UCSD-AML1 (cell line): ENCODE measurements at regions not wholly inside any gene's neighbourhood (a gene's known extent, or its start where the extent isn't known, plus 50 kb on each side); places are given as distances from the start of the nearest gene placed in this dataset.
"Not testable (repeated sequence)": the region's sequence is repeated elsewhere in the genome, so short reads cannot be mapped to it uniquely, and the experiment has no call there.

Experiments
- DNase-seq: peaks from one replicate; lab custom pipeline; 2025; ENCODE audit not compliant: unreplicated experiment; lab: John Stamatoyannopoulos, UW

DNA sequence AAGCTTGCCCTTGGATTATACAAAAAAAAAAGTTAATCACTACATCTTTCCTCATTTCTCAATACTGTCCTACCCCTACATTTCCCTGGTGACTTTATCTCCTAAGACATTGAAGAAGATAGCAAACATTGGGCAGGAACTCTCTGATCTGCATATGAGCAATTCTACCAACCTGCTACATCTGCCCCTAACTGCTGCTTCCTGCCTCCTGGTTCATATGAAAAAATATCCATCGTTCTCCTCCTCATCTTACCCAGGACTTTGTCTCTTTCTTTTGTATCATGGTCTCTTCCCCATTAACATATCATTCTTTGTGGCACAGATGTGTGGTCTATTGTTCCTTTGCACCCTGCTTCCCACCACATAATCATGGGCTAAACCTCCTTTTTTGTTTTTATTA lies 139.7 kb upstream of the PCGF5 start:
- DNase-seq: no peak

DNA sequence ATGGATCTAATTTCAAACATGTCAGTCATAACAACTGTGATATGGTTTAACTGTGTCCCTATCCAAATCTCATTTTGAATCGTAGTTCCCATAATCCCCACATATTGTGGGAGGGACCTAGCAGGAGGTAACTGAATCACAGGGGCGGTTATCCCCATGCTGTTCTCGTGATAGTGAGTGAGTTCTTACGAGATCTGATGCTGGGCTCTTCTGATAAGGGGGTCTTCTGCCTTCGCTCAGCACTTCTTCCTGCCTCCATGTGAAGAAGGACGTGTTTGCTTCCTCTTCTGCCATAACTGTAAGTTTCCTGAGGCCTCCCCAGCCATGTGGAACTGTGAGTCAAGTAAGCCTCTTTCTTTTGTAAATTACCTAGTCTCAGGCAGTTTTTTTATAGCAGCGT lies 138.0 kb upstream of the PCGF5 start:
- DNase-seq: no peak

DNA sequence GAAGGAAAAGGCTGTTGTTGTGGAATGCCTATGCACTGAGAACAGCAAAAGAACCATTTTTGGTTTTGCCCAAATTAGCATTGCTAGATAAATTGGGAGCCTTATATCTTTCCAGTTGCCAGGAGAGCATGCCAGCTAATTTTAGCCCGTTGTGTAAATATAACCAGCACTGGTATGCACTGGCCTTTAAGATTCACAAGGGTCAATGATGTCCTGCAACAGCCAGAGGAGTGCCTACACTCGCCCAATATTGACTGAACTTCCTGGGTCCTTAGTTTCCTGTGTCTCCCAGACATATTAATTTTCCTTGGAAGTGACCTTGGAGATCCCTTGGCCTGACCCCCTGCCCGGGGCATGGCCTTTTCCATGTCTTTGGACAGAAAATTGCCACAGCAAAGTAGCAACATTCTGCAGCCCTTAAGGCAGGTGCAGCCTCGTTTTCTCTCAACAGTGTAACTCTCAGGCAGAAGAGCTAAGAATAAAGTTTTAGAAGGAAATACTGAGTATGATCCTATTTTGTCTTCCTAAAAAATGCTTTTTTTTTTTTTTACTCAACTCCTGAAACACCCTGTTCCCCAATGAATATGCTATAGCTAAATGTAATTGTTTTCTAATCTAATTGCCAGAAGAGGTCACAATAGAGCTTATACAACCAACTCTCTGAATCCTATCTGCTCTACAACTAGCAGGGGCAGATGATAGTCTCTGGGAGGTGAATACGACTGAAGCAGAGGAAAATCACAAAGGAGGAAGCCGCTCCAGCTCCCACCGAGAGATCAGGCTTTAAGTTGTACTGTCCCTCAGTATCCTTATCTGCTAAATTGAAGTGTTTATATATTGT lies 131.9 kb upstream of the PCGF5 start:
- no peak for DNase-seq

DNA sequence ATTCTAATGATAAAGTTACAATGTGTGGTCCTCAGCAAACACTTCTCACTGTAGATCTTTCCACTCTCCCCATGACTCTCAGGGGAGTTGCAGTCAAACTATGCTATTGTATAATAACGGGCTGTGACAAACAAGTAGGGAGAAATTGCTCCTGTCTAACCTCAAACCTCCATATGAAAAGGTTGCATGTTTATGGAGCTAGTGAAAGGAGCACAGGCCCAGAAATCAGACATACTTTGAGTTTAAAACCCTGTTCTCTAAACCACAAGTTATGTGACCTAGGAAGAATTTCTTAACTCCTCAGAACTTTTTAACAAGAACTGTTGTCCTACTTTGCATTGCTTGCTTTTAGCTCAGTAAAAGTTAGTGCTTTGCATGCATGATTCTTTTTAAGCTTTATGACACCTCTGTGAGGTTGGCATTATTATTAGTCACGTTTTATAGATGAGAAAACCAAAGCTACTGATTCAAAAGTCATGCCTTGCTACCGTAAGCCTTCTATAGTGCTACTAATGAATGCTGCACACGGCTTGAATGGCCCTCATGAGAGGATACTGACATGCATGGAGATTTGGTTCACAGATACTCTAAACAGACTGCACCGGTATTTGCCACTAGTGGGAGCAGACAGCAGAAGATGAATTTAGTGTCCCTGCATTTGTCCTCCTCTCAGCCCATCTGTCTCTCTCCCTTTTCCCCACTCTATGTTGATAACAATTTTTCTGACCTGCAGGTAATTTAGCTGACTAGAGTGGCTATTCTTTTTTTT lies 129.5 kb upstream of the PCGF5 start:
- no peak for DNase-seq

DNA sequence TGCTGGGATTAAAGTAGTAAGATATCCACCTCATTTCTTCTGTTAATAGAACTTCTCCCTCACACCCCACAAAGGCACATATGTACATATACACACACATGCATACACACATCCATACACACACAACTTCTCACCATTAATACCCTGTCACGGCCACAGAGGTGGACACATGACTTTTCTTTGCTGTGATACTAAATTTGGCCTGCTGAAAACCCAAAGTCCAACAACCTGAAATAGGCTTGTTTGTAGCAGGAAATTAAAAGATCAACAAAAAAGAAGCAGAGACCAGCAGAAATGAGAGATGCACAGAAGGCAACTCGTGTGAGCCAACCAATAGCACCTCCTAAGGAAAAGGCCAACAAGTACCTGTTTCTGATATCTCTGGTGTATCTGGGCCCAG lies 128.7 kb upstream of the PCGF5 start:
- no peak for DNase-seq

DNA sequence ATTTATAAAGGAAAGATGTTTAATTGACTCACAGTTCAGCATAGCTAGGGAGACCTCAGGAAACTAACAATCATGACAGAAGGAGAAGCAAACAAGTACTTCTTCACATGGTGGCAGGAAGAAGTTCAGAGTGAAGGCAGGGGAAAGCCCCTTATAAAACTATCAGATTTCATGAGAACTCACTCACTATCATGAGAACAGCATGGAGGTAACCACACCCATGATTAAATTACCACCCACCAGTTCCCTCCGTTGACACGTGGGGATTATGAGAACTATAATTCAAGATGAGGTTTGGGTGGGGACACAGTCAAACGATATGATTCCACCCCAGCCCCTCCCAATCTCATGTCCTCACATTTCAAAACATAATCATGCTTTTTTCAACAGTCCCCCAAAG lies 124.2 kb upstream of the PCGF5 start:
- DNase-seq: no peak

DNA sequence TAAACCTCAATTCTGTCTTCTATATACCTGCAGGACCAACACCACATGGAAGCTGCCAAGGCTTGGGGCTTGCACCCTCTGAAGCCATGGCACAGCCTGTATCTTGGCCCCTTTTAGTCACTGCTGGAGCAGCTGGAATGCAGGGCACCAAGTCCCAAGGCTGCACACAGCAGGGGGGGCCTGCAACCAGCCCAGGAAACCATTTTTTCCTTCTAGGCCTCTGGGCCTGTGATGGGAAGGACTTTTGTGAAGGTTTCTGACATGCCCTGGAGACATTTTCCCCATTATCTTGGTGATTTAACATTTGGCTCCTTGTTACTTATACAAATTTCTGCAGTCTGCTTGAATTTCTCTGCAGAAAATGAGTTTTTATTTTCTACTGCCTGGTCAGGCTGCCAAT lies 123.2 kb upstream of the PCGF5 start:
- DNase-seq: no peak

DNA sequence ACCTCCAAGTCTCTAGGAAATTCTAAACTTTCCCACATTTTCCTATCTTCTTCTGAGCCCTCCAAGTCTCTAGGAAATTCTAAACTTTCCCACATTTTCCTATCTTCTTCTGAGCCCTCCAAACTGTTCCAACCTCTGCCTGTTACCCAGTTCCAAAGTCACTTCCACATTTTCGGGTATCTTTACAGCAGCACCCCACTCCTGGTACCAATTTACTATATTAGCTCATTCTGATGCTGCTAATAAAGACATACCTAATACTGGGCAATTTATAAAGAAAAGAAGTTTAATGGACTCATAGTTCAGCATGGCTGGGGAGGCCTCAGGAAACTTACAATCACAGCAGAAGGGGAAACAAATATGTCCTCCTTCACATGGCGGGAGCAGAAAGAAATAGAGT lies 122.4 kb upstream of the PCGF5 start:
- not testable (repeated sequence) for DNase-seq

DNA sequence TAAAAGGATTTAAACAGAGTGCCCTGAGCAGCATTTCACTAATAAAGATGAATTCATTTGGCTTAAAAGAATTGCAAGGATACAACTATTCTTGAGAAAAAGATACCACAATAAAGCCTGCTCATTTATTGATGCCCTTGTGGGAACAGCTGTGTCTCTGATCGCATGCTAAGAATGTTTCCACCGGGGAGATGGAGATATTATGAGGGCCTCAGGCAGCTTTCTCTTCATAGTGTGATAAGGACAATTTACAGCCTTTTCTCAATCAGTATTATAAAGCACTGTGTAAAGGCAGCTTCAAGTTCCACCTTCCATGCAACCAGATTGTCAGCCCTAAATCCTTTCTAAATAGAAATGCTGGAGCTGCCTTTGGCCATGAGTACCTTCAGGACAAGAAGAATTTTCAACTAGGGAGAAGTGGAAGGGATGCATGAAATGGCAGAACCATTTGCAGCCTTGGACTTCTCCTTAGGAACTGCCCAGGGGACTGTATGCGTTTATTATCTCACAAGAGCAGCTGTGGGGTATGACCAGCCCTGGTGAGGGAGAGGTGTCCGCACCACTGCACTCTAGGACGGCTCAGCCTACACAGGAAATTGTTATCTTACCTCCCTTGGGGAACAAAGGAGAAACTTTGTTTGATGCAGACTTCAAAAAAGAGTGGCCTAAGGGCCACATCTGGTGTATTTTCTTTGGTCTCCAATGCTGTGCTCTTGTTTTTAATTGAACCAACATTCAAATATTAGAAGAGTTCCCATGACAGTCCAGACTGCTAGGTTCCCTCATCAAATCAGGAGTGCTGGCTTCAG lies 116.9 kb upstream of the PCGF5 start:
- DNase-seq: no peak

DNA sequence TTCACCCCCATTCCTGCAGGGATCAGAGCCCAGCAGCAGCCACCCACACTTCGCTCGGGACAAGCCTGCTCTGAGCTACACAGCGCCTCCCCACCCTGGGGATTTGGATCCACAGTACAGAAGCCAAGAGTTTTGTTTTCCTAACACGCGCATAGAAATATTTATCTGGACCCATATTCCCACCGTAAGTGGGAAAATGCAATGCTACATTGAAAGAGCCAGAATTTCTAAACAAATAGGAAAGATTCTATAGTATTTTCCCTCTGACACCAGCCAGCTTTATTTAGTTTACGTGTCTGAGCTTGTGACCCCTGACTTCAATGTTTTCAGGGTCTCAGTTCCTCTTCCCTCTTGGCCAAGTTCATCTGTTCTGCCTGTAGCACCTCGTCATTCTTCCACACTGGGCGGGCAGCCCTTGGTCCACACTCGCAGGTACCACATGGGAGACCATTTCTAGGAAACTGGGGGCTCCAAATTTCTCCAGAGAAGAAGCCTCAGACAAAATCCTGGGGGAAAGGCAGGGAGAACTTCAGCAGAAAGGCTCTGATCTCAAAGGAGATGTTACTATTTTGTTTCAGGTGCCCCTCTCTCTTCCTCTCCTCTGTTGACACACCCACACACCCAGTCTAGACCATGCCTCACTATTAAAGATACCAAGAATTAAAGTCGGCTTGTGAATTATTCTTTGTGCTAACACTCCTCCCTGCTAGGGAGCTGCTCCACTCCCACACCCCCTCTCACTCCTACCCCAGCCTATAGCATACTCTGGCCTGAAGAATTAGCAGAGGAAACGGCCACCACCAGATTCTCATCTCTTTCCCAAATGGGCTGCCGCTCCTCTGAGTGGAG lies 116.0 kb upstream of the PCGF5 start:
- DNase-seq: no peak

DNA sequence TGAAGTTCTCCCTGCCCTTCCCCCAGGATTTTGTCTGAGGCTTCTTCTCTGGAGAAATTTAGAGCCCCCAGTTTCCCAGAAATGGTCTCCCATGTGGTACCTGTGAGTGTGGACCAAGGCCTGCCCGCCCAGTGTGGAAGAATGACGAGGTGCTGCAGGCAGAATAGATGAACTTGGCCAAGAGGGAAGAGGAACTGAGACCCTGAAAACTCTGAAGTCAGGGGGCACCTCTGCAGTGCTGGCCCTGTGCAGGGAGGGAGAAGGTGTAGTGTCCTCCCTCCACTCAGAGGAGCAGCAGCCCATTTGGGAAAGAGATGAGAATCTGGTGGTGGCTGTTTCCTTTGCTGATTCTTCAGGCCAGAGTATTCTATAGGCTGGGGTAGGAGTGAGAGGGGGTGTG lies 115.2 kb upstream of the PCGF5 start:
- no peak for DNase-seq

DNA sequence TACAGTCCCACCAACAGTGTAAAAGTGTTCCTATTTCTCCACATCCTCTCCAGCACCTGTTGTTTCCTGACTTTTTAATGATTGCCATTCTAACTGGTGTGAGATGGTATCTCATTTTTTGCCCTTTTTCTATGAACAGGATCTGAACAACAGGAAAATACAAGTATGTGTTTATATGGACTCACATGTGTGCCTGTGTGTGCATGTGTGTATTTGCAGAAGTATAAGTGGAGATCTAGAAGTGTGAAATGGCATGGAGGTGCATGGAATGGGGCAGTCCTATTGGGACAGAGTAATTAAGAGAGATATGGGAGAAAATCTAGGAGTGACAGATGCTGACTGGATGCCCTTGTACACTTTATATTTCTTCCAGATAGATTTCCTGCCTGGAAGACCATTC lies 111.6 kb upstream of the PCGF5 start:
- DNase-seq: no peak

DNA sequence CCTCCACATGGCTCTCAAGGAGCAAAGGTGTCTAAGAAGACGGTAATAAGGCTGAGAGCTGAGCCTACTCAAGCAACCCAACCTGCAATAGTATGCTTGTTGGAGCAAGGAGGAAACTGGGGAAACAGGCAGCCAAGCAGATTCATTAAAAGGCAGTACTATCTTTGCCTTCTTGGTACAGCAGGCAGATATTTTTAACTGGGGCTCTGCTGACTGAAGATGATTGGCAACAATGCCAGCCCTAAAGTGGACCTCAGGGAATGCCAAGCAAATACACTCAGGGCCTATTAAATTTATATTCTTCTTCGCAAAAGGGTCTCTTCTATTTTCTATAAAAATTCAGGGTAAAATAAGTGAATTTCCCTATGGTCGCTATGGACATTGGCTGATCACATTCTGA lies 109.4 kb upstream of the PCGF5 start:
- DNase-seq: no peak

DNA sequence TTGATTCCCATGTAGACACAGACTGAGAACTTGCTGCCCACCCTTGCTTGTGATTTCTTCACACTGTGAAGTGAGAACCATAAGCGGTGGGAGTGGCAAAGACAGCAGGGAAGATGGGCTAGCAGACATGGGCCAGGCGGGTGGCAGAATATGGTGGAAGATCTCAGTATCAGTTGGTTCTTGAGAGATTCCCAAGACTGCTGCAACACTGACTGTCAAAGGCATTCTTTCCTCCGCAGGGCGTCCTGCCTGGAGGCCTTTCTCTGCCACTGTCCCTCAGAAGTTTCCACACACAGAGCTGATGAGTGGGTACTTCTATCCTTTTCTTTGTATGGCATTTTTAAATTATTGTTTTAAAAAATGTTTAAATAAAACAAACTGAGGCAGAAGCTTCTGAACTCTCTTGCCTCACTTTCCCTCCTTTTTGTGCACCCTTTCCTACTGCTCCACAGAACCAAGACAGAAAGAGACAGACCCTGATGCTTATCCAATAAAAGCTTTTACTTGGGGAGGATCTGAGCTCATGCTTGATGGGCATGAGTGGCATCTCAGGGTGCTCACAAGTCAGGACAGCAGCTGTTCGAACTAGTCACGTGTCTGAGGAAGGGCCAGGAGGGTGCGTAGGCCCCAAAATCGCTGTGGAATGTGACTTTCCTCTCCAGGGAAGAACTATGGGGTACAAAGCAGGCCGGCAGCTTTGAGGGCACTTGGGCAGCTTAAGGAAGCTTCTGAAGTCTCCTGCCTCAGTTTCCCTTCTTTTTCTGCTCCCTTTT lies 104.7 kb upstream of the PCGF5 start:
- DNase-seq: no peak

DNA sequence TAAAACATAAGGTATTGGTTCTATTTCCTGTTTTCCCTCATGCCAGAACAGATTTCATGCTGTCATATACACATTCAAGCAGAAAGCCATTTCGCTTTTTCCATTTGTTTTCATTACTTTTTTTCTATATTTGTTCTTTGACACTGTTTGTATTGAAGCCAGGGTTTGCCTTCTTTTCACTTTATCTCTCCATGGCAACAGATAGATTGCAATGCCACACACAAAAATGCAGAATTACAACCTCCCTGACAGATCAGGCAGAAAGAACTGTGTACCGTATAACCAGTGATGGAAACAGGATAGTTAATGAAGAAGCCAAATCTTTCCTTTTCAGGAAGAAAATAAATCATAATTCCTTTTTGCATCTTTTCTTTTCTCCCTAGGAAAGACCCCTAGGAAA lies 103.0 kb upstream of the PCGF5 start:
- no peak for DNase-seq

DNA sequence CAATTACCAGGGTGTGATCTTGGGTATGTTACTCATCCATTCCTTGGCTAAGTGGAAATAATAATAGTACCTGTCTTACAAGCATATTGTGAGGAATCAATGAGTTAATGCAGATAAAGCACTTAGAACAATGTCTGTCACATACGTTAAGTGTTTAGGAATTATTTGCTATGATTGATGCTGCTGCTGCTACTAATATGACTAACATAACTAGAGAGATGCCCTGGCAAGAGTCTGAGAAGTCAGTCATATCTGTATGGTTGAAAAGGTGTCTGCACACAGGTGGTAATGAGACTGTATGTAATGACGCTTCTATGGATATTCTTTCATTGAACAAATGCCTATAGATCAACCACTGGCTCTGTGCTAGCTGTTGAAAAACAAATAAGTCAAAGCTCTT lies 100.1 kb upstream of the PCGF5 start:
- DNase-seq: no peak

DNA sequence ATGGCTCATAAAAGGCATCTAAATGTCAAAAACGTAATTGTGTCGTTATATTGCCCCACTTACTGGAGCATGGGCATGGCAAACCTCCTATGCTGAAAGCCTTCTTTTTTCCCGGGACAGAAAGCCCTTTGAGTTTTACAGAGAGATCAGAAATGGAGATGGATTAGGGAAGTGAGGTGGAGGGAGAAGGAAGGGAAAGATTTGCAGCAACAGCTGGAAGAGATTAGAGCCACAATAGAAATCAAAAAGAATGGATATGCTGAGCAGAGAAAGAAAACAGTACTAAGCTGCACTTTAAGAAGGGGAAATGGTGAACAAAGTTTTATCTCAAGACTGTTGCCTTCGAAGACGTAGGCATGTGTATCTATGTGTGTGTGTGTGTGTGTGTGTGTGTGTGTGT lies 97.2 kb upstream of the PCGF5 start:
- no peak for DNase-seq

DNA sequence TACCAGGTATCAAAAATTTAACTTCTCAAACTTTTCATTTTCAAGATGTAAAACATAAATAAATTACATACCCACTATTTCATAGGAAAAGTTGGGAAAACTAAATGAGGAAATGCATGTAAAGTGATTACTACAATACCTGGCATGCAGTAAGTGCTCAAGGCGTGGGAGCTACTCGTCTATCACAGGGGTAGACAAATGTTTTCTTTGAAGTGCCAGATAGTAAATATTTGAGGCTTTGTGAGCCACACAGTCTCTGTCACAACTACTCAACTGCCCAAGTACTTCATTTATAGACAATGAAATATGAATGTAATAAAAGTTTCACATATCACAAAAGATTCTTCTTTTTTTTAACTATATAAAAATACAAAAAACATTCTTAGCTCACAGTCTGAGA lies 96.4 kb upstream of the PCGF5 start:
- no peak for DNase-seq

DNA sequence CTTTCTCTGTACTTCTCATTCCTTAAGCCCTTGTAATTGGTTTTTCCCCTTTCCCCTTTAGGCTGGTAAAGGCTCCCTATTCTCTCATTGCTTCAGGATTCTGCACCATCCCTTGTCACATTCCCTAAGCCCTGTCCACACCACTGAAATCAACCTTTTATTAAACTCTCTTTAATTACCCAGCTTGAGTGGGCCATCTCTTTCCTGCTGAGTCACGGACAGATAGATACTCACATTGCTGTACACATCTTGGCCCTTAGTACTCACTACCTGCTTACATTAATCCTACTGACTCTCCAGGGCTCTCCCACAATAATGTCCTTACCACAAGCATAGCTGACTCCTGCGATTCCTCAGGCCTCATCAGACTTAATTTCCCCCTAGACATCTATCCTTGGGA lies 94.0 kb upstream of the PCGF5 start:
- no peak for DNase-seq
